Activated CD4-positive, alpha-beta T cell treated with anti-CD3 and anti-CD28 coated beads, Interleukin-2, amount 50 U/mL, for 16 hours (primary cell): ENCODE measurements at regions not wholly inside any gene's neighbourhood (a gene's known extent, or its start where the extent isn't known, plus 50 kb on each side); places are given as distances from the start of the nearest gene placed in this dataset.
A peak's percentile ranks its signal among the peaks of the same experiment; 100 is the strongest.

Experiments
- DNase-seq: peaks from one replicate; pipeline ENCODE4 v3.0.0-alpha.2; 2020

DNA sequence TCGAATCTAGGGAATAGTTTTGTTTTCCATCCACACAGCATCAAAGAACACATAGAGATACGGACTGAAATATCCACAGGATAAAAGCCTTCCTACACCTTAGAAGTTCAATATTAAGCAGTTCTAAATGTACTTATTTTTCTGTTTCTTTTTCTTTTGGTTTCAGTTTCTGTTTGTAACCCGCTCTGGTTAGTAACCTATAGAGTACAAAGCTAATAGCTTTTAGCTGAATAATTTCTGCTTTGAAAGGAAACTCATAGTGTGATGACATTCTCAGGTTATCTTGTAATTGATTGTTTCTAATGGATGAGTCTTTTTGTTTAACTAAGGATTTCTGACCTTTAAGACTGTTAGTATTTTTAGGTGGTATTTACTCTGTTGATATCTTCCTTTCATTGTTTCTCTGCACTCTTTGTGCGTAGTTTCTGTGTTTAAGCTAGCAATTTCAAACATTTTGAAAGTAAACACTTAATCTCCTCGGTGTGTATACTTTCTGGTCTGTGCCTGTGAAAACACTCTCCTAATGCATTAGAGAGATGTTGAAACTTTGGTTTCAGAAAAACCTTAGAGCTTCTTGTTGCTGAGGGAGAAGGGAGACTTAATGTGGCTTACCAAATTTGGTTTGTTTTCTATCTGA is 385.5 kb downstream of the HDGFL1 start:
- peak; percentile 0 for DNase-seq

DNA sequence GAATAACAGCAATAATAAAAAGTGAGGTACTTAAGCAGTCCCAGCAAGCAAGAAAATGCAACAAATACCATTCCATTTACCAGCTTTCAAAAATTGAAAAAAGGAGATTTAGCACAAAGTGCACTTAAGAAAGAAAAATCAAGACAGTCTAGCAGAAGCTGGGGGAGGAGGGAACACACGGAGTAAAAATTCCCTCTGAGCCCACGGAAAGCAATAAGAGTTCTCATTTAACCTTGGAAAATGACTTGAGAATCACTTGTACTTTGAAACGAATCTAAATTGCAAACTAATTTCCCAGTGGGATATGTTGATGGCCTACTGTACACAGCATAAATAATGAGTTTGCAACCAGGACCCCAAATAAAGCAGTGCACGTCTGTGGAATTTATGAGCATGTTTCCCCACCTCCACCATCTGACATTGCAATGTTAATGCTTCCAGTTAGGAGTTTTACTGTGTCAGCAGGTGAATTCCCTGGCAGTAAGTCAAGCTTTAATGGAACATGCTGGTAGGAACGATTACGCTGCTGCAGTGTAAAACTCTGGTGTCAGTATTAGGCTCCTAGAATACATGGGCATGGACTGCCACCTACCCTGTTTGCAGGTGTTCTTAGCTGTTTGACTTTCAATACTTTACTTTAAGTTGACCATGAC is 386.8 kb downstream of the HDGFL1 start:
- DNase-seq, result no peak

DNA sequence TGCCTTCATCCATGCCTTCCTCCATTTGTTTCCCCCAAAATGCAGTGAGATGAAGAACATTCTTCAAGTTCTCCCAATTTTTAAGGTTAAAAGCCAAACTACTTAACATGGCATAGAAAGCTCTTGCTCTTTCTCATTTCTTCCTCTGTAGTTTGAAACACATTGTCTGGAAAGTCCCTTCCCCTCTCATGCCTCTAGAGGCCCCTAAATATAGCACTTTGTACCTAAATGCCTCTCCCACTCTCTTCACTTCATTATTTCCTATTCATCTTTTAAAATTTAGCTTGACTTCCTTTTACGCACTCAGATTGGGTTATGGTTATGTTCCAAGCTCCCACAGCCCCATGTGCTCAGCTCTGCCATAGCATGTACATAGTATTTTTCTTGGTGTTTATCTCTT is 389.3 kb downstream of the HDGFL1 start:
- no peak for DNase-seq

DNA sequence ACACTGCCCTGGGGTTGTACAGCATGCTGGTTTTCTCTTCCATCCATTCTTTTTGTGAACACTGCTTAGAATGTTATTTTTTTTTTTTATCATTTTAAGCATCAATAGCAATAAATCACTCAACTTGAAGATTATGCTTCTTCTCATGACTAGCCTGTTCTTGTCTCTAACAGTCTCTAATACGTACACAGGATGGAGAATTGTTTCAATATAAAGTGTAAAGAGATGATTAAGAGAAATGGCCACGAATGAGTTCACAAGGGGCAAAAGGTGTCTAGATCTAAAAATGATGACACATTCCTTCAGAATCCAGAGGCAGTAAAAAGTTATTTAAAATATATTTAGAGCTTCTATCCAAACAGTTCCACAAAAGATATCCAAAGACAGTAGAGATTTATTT is 390.2 kb downstream of the HDGFL1 start:
- DNase-seq, result no peak

DNA sequence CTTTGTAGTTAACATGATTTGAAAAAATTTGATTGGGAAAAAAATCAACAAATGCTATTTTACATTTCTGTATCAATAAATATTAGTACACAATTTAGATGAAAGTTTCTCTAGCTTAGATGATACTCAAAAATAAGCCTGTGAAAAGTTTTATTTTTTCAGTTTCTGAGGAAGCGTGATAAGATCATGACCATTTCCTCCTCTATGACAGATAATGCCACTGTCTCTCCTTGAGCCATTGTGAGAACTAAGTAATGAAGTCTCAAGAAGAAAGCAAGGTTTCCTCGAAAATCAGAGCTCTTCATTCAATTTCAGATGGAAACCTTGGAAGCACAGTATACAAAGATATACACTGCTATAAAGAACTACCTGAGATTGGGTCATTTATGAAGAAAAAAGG is 395.0 kb downstream of the HDGFL1 start:
- no peak for DNase-seq

DNA sequence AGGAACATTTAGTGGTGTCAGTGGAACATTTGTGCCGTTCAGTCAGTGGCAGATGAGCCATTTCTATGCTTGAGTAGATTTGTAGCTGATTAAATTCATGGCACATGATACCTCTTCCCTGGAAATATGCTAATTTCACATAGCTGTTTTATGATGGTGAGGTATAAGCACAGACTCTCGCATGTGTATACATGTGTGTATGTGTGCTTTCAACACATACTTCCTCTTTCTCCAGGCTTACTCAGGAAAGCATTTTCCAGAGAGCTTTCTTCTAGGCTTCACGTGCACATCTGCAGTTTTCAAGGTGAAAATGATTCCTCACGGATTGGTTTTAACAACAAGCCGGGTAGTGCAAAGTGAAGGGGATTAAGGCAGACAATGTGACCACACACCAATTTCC is 396.5 kb downstream of the HDGFL1 start:
- DNase-seq, result no peak

DNA sequence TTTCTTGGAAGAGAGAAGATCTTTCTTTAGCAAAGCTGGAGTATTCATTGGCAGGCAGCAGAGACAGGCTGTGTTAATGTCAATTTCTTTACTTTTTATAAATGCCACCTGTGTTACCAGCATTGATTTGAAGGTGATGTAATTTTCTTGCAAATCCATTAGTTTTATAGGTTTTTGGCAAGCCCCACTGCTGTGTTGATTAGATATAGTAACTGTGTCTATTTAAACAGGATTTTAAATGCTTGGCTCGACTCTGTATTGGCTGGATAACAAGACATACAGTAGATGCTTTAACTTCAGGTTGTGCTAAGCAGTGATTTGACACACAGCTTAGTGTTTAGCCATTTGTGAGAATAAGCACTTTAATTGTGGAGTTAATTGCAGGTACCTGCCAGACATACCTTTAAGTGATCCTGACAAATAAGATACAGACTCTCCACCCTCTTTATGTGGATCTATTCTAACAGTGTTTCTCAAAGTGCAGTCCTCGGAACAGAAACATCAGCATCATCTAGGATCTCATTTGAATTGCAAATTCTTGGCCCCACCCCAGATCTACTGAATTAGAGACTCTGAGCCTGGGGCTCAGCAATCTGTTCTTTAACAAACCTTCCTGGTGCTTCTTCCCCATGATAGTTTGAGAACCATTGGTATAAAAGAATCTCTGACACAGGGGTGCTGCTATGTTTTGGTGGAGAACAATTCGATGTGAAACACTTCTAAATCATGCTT is 397.5 kb downstream of the HDGFL1 start:
- DNase-seq, result no peak

DNA sequence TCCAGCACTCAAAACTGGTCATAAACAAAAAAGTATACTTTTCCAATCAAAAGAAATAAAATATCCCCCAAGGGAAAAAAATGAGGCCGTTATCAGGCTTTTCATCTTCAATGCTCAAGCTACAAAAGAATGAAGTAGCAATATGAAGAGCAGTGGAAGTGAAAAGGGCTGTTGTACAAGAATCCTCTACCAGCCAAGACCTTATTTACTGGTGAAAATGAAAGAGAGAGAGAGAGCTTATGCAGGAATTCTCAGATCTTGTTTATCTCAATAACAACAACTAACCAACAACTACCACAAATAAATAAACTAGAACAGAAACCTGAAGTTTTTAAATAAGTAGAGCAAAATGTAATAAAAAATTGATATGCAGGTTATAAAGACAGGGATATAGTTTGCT is 400.6 kb downstream of the HDGFL1 start:
- DNase-seq, result no peak

DNA sequence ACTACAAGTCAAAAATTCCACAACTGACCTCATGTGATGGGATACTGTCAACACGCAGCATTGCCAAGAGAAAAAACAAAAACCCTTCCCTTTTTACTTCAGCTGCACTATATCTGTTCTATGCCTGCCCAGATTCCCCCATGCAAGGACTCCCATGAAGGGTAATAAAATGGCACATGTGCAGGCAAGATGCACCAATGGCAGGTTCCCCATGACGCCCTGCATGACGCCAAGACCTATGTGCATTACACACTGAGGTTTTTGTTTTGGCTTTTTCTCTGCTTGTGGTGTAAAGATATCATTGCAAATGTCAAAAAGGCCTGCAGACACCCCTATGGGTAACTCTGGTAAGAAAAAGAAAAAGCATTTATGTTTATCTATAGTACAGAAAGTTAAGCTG is 403.4 kb downstream of the HDGFL1 start:
- no peak for DNase-seq

DNA sequence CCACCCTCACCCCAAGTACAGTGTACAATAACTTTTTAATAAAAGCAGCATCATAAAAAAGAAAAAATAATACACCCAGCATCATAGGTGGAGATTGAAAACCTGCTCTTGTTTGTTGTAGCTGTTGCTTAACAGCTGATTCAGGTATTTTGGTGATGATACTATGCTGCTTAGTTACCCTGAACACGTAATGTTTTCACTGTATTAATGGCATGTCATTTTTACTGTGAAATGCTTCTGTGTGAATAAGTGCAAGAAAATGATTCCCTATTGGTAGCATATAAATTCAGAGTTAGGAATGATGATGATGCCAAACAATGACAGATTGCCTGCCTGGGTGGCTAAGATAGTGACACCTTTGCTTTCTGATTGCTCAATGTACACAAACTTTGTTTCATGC is 405.7 kb downstream of the HDGFL1 start:
- DNase-seq, result no peak

DNA sequence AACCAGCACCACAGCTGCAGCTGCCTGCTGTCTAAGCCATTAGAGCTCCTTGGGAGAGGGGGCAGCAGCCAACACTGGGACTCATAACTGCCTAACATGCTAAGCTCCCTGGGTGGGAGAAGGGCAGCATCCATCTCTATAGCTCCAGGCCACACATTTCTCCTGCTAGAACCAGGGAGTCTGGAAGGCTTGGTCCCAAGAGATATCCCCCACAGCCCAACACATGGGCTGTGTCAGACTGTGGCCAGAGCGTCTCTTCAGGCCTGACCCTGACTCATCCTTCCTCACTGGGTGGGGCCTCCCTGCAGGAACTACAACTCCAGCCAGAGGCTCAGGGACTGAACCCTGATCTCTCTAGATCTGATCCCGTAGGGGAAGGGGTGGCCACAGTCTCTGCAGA is 411.1 kb downstream of the HDGFL1 start:
- DNase-seq, result no peak

DNA sequence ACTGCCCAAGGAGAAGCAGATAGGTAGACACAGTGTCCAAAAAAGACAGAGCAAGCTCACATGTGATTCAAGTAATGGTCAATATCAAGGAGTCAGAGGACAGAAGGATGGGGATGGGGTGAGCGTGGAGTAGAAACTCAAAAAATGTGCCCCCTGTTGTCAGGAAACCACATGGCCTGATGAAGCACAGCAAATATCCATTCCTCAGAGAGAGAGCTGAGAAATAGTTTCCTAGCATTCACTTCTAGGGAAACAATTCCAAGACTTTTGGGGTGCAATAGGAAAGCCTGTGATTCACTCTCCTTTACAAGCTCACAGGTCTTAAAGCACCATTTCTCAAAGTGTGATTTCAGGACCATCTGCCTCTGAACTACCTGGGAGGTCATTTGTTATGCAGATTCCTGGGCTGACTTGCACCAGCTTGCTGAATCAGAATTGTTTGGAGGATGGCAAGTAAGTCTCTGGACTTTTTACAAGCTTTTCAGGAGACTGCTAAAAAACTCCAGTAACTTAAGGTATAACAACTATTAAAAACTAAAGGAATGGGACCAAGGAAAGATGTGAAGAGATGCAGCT is 432.8 kb downstream of the HDGFL1 start:
- DNase-seq, result no peak

DNA sequence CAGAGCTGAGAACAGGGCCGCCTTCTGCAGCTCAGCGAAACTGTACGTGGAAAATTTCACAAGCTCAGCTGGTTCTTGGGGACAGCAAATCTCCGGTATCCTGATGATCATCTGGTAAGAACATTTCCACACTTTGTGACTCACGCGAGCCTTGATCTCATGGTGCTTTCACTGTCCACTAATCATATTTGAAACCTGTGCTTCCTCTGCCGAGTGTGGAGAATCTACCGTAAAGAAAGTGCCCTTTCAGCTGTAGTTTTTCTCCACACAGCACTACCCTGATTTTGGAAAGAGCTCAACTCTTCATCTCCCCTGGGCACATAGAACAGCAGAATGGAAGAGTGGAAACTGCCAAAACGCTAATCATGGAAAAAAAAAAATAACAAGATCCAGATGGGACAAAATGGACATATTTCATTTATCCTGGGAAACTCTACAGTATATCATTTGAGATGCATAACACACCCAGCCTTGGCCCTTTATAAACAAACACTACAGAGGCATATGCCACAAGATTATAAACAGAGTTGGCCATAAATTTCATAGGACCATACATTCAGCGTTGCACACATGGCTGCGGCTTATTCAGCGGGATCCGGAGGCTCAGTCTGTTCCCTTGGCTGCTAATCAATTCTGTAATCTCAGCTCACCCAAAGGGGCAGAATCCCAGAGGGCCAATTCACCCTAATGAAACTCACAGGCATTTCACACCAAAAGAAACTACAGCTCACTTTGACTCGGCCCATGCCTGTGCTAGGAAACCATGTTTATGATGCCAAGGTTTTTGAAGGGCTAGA is 434.5 kb downstream of the HDGFL1 start:
- DNase-seq, result no peak

DNA sequence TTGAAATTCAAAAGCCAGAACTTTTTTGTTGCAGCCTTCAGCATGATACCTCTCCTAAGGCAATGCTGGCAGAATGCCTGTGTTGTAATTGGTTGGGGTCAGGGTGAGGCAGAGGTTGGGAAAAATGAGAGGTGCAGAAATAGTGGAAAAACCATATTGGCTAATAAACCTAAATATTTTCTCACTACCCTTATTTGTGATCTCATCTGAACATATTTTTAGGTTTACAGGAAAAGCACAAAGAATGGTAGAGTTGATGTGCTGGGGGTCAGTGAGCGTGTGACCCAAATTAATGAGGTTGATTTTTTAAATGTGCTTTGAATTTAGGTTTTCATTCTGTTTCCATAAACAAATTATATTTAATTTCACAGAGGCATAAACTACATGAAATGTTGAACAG is 437.3 kb downstream of the HDGFL1 start:
- no peak for DNase-seq

DNA sequence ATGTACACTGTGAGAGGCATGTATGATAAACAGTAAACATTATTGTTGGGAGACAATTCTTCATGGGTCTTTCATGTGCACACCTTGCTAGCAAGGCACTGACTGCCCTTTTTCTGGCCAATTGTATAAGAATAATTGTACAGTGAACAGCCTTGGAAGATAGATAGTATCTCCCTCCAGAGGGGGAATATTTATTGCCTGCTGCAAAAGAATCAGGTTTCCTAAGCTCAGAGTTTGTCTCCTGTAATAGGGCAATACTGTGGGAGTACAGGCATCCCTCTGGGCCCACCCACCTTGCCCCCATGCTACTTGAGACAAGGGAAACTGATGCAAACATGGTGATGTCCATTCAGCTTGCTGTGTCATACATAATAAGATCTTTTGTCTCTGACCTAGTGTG is 442.2 kb downstream of the HDGFL1 start:
- no peak for DNase-seq

DNA sequence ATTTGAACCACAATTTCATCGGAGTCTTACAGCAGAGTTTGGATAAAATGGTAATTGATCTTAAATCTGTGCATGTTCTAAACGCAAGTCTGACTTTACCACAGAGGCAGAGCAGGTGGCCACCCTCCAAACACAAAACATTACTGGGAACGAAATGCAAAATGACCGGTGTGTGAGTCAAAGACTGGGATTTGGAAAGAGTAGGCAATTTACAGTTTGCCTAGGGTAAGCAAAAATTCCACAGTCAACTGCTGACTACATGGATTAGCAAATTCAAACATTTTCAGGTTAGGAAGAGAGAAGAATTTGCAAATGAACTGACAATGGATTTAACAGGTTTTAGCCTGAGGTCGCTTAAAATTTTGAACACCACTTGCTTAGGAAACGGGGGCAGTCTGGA is 444.4 kb downstream of the HDGFL1 start:
- no peak for DNase-seq

DNA sequence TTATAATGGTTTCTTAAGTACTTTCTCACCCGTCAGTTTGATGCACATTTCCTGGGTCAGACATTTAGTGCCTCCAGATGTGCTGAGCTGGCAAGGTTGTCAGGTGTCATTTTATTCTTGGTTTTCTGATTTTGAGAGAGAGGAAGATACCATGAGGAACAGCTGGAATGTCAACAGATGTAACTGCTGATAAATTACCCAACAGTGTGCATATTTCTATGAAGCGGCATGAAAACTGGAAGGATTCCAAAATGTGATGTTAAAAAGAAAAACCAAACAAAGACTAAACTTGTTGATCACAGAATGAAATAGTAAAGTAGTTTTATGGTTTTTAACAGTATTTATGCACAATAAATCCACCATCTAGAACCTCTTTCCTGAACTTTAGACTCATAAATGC is 447.3 kb downstream of the HDGFL1 start:
- DNase-seq, result no peak

DNA sequence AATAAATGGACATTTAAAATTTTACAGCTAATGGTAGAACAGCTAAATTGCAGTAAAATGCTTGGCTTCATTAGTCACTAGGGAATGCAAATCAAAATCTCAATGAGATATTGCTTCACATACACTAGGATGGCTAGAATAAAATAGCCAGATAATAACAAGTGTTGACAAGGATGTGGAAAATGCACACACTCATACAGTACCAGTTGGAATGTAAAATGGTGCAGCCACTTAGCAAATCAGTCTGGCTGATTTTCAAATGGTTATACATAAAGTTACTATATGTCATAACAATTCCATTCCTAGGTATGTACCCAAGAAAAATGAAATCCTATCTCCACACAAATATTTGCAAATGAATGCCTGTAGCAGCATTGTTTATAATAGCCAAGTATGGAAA is 452.1 kb downstream of the HDGFL1 start:
- DNase-seq, result no peak

DNA sequence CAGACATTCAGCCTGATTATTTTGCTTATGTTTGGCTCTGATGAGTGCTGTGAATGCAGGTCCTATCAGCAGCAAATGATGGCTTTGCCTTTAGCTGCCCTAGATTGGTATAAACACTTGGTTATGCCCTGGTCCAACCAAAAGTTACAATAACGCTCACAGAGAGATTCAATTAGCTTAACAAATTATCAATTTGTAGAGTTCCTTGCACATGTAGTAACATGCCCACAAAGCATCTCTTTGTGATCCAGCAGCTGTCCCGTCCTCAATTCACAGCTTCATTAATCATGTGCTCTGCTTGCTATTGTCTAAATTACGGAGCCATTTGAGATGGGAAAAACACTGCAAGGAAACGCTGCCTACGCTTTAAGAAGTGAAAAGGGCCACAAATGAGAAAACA is 457.9 kb downstream of the HDGFL1 start:
- no peak for DNase-seq

DNA sequence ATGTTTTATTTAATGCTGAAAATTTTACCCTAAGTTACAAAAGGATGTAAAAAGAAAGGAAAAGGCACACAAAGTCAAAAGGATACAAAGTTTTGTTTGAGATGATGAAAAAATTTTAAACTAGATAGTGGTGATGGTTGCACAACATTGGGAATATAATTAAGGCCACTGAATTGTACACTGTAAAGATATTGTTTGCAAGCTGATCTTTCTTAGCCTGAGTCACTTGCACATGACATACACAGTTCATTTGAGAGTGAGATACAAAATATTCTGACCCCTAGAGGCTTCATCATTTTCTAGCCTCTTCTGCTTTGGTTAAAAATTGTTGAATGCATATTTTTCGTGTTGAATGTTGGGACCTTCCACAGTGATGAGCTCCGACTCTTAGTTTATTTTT is 462.6 kb downstream of the HDGFL1 start:
- no peak for DNase-seq

DNA sequence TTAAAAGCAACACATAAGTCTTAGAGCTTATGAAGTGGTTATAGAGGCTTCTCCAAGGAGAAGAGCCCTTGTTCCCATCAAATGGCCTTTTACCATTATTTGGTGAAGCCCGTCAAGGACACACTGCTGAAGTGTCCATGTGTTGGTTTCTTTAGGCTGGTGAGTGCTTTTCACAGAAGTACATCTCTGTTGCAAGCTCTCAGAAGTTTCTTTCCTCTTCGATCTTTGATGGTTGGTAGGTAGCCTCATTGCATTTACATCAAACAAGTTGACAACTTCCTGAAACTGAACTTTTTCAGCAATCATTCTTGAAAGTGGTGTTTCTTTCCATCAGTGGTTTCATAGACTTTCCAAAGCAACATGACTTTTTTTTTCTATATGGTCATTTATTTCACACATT is 465.6 kb downstream of the HDGFL1 start:
- no peak for DNase-seq

DNA sequence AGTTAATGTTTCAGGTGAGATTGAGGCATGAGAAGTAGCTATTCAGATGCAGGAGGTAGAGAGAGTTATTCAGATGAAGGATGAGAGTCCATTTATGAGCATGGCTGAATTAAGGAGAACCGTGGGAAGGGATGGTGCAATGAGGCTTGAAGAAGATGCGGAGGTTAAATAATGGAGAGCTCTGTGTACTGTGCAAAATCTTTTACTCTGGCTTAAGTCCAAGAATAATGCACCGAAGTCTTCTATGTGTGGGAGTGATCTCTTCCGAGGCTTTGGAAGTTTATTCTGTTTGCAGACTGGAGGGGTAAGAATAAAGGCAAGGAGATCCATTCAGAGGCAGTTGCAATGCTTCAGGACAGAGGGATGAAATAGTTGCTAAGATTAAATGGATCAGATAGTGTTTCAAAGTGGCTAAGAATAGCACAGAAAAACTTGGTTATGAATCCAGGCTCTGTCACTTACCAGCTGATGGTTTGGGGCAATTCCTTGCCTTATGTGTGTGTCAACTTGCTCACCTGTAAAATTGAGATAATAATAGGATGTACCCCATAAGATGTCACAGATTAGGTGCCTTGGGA is 467.1 kb downstream of the HDGFL1 start:
- DNase-seq, result no peak

DNA sequence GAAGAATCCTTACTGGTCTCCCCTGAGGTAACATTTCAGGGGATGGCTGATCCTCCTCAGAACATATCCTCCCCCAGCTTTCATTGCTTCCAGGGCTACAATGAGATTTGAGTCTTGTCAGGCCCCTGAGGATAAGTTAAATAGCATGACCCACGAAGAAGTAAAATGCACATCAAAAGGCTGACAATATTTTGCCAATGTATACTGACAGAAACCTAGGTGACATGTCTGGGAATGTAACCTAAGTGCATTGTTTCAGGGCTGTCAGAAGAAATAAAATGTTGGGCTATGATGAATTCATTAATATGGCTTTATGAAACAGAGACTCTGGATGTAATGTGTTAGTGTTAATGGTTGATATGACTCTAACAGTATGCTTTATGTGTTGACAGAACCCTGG is 471.5 kb downstream of the HDGFL1 start:
- DNase-seq, result no peak
